ENCODE measurements at regions not wholly inside any gene's neighbourhood (a gene's known extent, or its start where the extent isn't known, plus 50 kb on each side); places are given as distances from the start of the nearest gene placed in this dataset. TPM values are rescaled to one million over a fixed set of nuclear protein-coding genes. Genes with fewer than 3 reads are reported as not detected.

- POLR2A ChIA-PET = no interaction called here
- no TSS peak for BruUV-seq (replicated peaks)
- Histone ChIP-seq H3K79me2 (ENCODE audit: control insufficient read depth, insufficient read depth, low read length) (no peaks in the 10 kb centered on the region), H3K9me3 (replicated peaks; ENCODE audit: control insufficient read depth, insufficient read depth, low read length) (no peaks in the 10 kb centered on the region), H3K4me1 (ENCODE audit: control insufficient read depth, extremely low read depth, insufficient read depth, low read length) (no peaks in the 10 kb centered on the region), H3K9me1 (replicated peaks; ENCODE audit: control insufficient read depth, extremely low read depth, insufficient read depth, low read length) (no peaks in the 10 kb centered on the region), H3K27ac (ENCODE audit: insufficient read depth, low read depth, low read length) (no peak overlapping the region), H3K9ac (replicated peaks; ENCODE audit: extremely low read depth, insufficient read depth, low read length) (no peak overlapping the region), H3K36me3 (ENCODE audit: control insufficient read depth in 2 of 2, extremely low read depth in 1 of 2, insufficient read depth in 2 of 2, low read length in 2 of 2) (no peaks in the 10 kb centered on the region), H3K4me3 (replicated peaks in 1 of 3; ENCODE audit: insufficient read depth in 1 of 3, low read depth in 1 of 3, low read length in 3 of 3) (no peak overlapping the region), H2AFZ (ENCODE audit: low read depth, low read length) (no peak overlapping the region), H3K27me3 (ENCODE audit: control insufficient read depth in 2 of 2, insufficient read depth in 2 of 2, low read length in 2 of 2) (no peaks in the 10 kb centered on the region), H3K4me2 (ENCODE audit: insufficient read depth, low read length) (no peak overlapping the region), H4K20me1 (replicated peaks; ENCODE audit: control insufficient read depth, extremely low read depth, insufficient read depth, low read length) (no peaks in the 10 kb centered on the region)
- DNase-seq (ENCODE audit: low read depth, low spot score) = no peak
- intact Hi-C loops (cut with micrococcal nuclease) (no loop called here), dilution Hi-C loops (cut with MboI; ENCODE audit: extremely low pct_ligation_motif_present, low sequenced_read_pairs) (no loop called here)
- TF ChIP-seq POLR2AphosphoS5 (IDR thresholded peaks at IDR 0.05; ENCODE audit: insufficient read depth, low read depth, low read length) = no peak
- TF ChIP-seq GATA2 (IDR thresholded peaks at IDR 0.05; ENCODE audit: insufficient read depth, insufficient read length, low read depth, low read length) = no peak
- no peak for FAIRE-seq
- CTCF ChIA-PET = no interaction called here
These were observed 50.7 kb upstream of the NLGN4X start for GRCh38 chrX:6279277-6279909.

Small RNAs in the stretch of these regions (microRNA-seq; reads per million reads assigned to microRNA genes)
- gene MIR4770 (ENCODE audit: borderline number of aligned reads, borderline replicate concordance) = not detected

Small RNAs in the stretch of these regions (small RNA-seq; reads per million reads assigned to genes)
- not detected for gene MIR4770 (ENCODE audit: insufficient read depth, insufficient read length, low read depth, low replicate concordance)
